Stimulated activated effector memory CD8-positive, alpha-beta T cell treated with anti-CD3 and anti-CD28 coated beads, Interleukin-12 subunit alpha, Interleukin-12 subunit beta, amount 100 ng/mL, for 72 hours (primary cell): ENCODE measurements at regions not wholly inside any gene's neighbourhood (a gene's known extent, or its start where the extent isn't known, plus 50 kb on each side); places are given as distances from the start of the nearest gene placed in this dataset.
"Not testable (repeated sequence)": the region's sequence is repeated elsewhere in the genome, so short reads cannot be mapped to it uniquely, and the experiment has no call there.

ENCODE experiments used
- ATAC-seq: fragments of 150-1000 bp; cut with Tn5 transposase; 2 replicates; pipeline ENCODE4 v1.10.0; 2021
- DNase-seq, 2 donors: peaks; one replicate each; pipeline ENCODE4 v3.0.0; 2021 to 2022; ENCODE audit warnings: low spot score in 2 of 2
- H3K27ac Mint-ChIP-seq: one replicate; pipeline ENCODE4 v1.8.0; 2022; ENCODE audit warnings: mild to moderate bottlenecking, mixed read lengths
- H3K36me3 Mint-ChIP-seq: one replicate; pipeline ENCODE4 v1.8.0; 2022; ENCODE audit warnings: mild to moderate bottlenecking, mixed read lengths
- H3K4me1 Mint-ChIP-seq: one replicate; pipeline ENCODE4 v1.8.0; 2022; ENCODE audit warnings: mixed read lengths
- H3K4me3 Mint-ChIP-seq: one replicate; pipeline ENCODE4 v1.8.0; 2022; ENCODE audit warnings: mild to moderate bottlenecking, mixed read lengths
- H3K9me3 Mint-ChIP-seq: one replicate; pipeline ENCODE4 v1.8.0; 2022; ENCODE audit warnings: mixed read lengths

DNA sequence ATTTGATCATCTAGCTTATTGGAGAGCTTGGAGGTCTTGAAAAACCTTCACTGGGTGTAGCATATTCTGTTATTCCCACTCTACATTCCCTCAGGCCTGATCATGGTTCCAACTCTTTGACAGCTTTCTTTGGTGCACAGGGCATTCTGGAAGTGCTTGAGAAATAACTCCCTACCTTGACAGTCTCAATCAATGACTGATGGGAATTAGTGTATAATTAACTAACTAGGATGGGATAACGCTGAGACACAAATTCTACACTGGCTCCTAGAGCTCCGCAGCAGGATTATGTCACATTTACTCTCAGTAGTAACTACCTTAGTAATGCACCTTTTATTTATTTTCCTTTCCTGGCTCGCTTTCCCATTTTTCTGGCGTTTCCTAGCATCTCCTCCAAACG lies 236.4 kb downstream of the MAP2K6 start:
- H3K9me3 Mint-ChIP-seq: peaks cover 5% of the 10 kb centered on the region
- no peak for DNase-seq
- no peak overlapping the region for H3K27ac Mint-ChIP-seq
- no peak for ATAC-seq
- H3K4me3 Mint-ChIP-seq: no peak overlapping the region
- H3K4me1 Mint-ChIP-seq: no peaks in the 10 kb centered on the region
- no peaks in the 10 kb centered on the region for H3K36me3 Mint-ChIP-seq

DNA sequence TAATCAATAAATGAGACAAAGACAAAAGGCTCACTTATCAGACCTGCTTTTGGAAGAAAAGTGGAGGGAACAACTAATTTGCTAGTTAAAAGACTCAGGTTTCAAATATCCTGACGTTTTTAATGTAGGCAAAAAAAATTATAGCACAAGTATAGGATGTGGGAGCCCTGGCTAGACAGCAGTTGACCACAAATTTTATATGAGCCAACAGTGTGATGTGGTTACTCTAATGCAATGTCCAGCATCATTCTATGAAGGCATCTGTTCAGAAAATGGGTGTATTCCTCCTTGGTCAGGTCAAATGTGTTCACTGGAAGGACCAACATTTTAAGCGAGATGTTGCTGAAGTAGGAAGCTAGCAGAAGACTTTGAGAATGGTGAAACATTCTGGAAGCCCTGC lies 237.4 kb downstream of the MAP2K6 start:
- no peaks in the 10 kb centered on the region for H3K36me3 Mint-ChIP-seq
- DNase-seq (no peak), ATAC-seq (no peak)
- H3K9me3 Mint-ChIP-seq: peaks cover 5% of the 10 kb centered on the region
- no peak overlapping the region for H3K4me3 Mint-ChIP-seq
- H3K4me1 Mint-ChIP-seq: no peaks in the 10 kb centered on the region
- H3K27ac Mint-ChIP-seq: no peak overlapping the region

- DNase-seq (no peak), ATAC-seq (peak; percentile 47)
- no peaks in the 10 kb centered on the region for H3K36me3 Mint-ChIP-seq
- H3K4me1 Mint-ChIP-seq: no peaks in the 10 kb centered on the region
- no peak overlapping the region for H3K27ac Mint-ChIP-seq
- no peak overlapping the region for H3K4me3 Mint-ChIP-seq
- peaks cover 8% of the 10 kb centered on the region for H3K9me3 Mint-ChIP-seq
Measured at GRCh38 chr17:69654981-69655855, 240.7 kb downstream of the MAP2K6 start.

- no peak overlapping the region for H3K27ac Mint-ChIP-seq
Measured at GRCh38 chr17:69655902-69656301, 241.4 kb downstream of the MAP2K6 start.

DNA sequence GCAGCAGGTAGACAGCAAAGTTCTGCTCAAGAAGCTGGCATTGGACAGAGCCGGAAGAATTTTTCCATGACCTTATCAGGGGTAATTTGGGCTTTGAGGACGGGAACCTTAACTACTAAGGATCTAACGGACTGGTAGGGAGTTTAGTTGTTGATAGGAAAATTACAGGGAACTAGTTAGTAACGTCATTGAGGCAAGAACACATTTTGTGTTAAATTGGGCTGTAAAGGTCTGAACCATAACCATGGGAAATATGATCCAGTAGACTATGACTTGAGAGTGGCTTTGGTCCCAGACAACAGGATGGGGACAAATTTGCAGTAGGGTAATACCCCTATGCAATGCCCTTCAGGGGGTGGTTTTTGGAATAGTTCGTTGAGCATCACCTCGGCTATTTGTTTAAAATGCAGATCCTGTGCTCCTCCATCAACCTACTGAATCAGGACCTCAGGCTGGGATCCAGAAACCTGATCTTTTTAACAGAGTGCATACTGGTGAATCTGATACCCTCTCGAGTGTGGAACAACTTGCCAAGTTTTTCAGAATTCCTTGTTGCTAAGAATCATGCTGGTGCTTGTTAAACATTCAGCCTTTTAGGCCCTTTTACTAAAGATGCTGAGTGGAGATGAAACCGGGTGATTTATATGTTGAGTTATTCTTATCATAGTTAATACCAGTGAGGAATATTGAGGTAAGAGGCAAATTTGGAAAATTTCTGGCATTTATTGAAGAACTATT lies 255.1 kb downstream of the MAP2K6 start:
- H3K4me3 Mint-ChIP-seq: no peak overlapping the region

More at GRCh38 chr17:69655902-69656301, 241.4 kb downstream of the MAP2K6 start:
- Mint-ChIP-seq H3K36me3 (no peaks in the 10 kb centered on the region), H3K4me1 (no peaks in the 10 kb centered on the region), H3K4me3 (no peak overlapping the region), H3K9me3 (peaks cover 10% of the 10 kb centered on the region)
- DNase-seq (no peak), ATAC-seq (no peak)

DNA sequence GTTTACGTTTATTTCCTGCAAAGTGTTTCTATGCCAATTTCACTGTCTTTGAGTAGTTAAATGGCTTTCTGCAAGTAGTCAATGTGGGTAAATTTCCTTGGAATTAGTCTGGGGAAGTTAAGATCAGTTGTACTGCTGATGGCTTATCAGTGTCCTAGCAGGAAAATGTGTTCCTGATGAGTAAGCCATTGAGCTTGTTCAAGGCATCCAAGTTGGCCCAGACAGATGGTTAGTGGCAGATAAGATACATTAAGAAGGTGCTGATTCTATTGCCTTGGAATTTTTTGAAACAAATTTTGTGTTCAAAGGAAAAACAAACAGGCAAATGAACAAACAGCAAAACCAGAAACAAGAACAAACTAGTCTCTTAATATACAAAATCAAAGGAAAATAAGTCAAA lies 258.4 kb downstream of the MAP2K6 start:
- Mint-ChIP-seq H3K36me3 (no peaks in the 10 kb centered on the region), H3K27ac (no peak overlapping the region)

More for the DNA sequence above, 255.1 kb downstream of the MAP2K6 start:
- no peaks in the 10 kb centered on the region for H3K4me1 Mint-ChIP-seq
- H3K36me3 Mint-ChIP-seq: no peaks in the 10 kb centered on the region
- no peak overlapping the region for H3K27ac Mint-ChIP-seq
- DNase-seq: no peak
- no peak for ATAC-seq
- H3K9me3 Mint-ChIP-seq: no peaks in the 10 kb centered on the region

DNA sequence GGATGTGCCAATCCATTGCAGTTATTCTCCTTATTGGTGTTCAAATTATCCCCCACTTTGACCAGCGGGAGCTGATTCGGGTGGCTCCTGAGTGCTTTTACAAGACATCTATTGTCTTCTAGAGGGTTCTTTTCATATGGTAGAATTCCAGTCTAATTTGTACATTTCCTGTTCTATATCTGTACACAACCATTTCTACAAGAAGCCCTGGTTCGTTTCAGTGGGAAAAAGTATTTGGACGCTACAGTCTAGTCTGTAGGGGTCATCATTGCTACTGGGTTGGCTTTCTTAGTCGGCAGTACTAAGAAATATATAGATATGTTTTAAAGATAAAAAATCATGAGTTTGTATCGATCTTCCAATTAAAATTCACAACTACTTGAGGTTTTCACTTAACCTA lies 262.6 kb downstream of the MAP2K6 start:
- Mint-ChIP-seq H3K4me1 (no peaks in the 10 kb centered on the region), H3K27ac (no peak overlapping the region), H3K9me3 (no peaks in the 10 kb centered on the region), H3K4me3 (no peak overlapping the region), H3K36me3 (no peaks in the 10 kb centered on the region)
- DNase-seq (no peak), ATAC-seq (no peak)

More for the DNA sequence above, 258.4 kb downstream of the MAP2K6 start:
- Mint-ChIP-seq H3K9me3 (no peaks in the 10 kb centered on the region), H3K4me1 (no peaks in the 10 kb centered on the region), H3K4me3 (no peak overlapping the region)
- ATAC-seq: no peak
- DNase-seq: no peak

GRCh38 chr17:69678206-69678605 lies 263.7 kb downstream of the MAP2K6 start:
- no peaks in the 10 kb centered on the region for H3K4me1 Mint-ChIP-seq
- ATAC-seq: no peak
- H3K36me3 Mint-ChIP-seq: no peaks in the 10 kb centered on the region
- no peak overlapping the region for H3K27ac Mint-ChIP-seq
- no peaks in the 10 kb centered on the region for H3K9me3 Mint-ChIP-seq
- H3K4me3 Mint-ChIP-seq: no peak overlapping the region
- no peak for DNase-seq

DNA sequence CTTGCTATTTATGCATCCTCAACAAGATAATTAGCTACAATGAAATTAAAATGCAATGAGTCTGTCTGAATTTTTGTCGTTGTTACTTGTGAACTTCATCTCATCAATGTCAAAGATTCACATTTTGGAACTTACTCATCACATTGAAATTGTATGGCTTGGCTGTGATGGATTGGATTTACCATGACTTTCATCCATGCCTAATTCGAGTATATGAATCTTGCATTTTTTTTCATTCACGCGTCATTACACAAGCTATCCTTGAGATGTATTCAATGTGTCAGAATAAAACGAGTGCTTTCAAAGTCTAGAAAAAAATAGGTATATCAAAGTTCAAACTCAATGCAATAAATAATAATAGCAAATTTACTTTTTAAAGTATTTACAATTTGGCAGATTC lies 265.3 kb downstream of the MAP2K6 start:
- ATAC-seq (no peak), DNase-seq (no peak)
- H3K9me3 Mint-ChIP-seq: no peaks in the 10 kb centered on the region
- H3K4me1 Mint-ChIP-seq: no peaks in the 10 kb centered on the region
- no peak overlapping the region for H3K27ac Mint-ChIP-seq
- no peaks in the 10 kb centered on the region for H3K36me3 Mint-ChIP-seq
- no peak overlapping the region for H3K4me3 Mint-ChIP-seq

DNA sequence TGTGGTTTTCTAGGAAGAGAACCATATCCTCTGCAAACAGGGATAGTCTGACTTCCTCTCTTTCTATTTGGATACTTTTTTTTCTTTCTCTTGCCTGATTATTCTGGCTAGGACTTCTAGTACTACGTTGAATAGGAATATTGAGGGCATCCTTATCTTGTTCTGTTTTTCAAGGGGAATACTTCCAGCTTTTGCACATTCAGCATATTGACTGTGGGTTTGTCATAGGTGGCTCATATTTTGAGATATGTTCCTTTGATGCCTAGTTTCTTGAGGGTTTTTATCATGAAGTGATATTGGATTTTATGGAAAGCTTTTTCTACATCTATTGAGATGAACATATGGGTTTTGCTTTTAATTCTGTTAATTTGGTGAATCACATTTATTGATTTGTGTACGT lies 269.8 kb downstream of the MAP2K6 start:
- no peak for DNase-seq
- peaks cover 9% of the 10 kb centered on the region for H3K9me3 Mint-ChIP-seq
- ATAC-seq: no peak
- H3K27ac Mint-ChIP-seq: no peak overlapping the region
- no peaks in the 10 kb centered on the region for H3K36me3 Mint-ChIP-seq
- H3K4me3 Mint-ChIP-seq: no peak overlapping the region
- no peaks in the 10 kb centered on the region for H3K4me1 Mint-ChIP-seq

- not testable (repeated sequence) for H3K4me1 Mint-ChIP-seq, H3K27ac Mint-ChIP-seq, H3K36me3 Mint-ChIP-seq, DNase-seq, ATAC-seq, H3K4me3 Mint-ChIP-seq
- peaks cover 13% of the 10 kb centered on the region for H3K9me3 Mint-ChIP-seq
Measured at GRCh38 chr17:69685150-69685549, 270.7 kb downstream of the MAP2K6 start.

DNA sequence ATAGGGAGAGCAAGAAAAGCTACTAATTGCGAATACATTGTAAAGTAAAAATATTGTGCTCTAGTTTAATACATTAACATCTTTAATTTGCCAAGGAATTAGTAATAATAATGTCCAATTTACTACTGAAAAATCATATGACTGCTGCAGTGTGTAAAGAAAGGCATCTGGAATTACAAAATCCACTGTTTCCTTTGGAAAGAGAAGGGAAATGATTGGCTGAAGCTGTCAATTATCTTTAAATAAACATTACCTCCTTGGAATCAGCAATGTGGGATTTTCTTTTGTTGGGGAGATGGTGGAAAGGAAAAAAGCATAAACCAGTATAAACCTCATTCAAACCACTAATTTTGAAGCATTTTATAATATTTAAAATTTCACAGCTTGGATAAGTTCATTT lies 276.0 kb downstream of the MAP2K6 start:
- Mint-ChIP-seq H3K36me3 (no peaks in the 10 kb centered on the region), H3K27ac (no peak overlapping the region), H3K9me3 (peaks cover 13% of the 10 kb centered on the region), H3K4me3 (no peak overlapping the region), H3K4me1 (no peaks in the 10 kb centered on the region)
- ATAC-seq (no peak), DNase-seq (no peak)

DNA sequence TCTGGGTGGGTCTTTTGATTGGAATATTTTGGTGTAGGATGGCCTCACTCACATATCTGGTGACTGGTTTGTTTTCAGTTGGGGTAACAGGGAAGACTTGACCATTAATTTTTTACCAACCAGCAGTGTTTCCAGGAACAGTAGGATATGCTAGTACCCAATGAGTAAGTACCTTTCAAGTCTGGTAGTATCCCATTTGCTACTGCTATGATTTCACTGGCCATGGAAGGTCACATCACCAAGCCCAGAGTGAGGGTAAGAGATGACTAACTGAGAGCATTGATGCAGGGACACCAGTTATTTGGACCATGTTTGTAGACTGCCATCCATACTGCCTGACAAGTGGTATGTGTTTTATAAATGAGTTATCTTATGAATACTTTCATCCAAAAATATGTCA lies 277.7 kb downstream of the MAP2K6 start:
- Mint-ChIP-seq H3K4me3 (no peak overlapping the region), H3K9me3 (peaks cover 12% of the 10 kb centered on the region), H3K36me3 (no peaks in the 10 kb centered on the region), H3K4me1 (no peaks in the 10 kb centered on the region), H3K27ac (no peak overlapping the region)
- ATAC-seq (no peak), DNase-seq (no peak)

GRCh38 chr17:69695646-69696045 lies 281.1 kb downstream of the MAP2K6 start:
- Mint-ChIP-seq H3K27ac (no peak overlapping the region), H3K4me3 (no peak overlapping the region), H3K9me3 (peaks cover 9% of the 10 kb centered on the region), H3K36me3 (no peaks in the 10 kb centered on the region), H3K4me1 (no peaks in the 10 kb centered on the region)
- no peak for ATAC-seq
- no peak for DNase-seq

DNA sequence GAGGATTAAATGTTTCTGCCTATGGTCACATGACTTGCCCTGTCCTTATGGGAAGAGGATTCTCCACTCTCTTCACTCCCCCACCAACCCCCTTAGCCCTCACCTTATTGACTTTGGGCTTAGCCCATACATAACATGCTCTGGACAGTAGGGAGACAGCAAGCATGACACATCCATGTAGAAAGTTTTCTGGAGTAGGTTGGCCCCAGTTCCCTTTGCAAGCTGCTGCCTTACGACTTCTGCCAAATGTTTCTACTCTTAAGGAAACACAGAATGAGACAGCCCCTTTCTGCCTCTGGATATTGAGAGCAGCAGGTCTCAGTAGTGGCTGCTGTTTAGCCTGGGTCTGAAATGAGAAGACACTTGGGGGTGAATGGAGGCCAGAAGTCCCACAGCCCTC lies 282.2 kb downstream of the MAP2K6 start:
- Mint-ChIP-seq H3K9me3 (peaks cover 9% of the 10 kb centered on the region), H3K4me3 (no peak overlapping the region), H3K27ac (no peak overlapping the region), H3K36me3 (no peaks in the 10 kb centered on the region), H3K4me1 (no peaks in the 10 kb centered on the region)
- ATAC-seq: no peak
- no peak for DNase-seq

DNA sequence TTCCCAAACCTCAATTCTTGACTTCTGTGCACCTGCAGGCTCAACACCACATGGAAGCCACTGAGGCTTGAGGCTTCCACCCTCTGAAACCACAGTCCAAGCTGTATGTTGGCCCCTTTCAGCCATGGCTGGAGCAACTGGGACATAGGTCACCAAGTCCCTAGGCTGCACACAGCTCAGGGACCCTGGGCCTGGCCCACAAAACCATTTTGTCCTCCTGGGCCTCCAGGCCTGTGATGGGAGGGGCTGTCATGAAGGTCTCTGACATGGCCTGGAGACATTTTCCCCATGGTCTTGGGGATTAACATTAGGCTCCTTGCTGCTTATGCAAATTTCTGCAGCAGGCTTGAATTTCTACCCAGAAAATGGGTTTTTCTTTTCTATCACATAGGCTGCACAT lies 283.9 kb downstream of the MAP2K6 start:
- H3K27ac Mint-ChIP-seq, H3K9me3 Mint-ChIP-seq, DNase-seq, ATAC-seq, H3K4me1 Mint-ChIP-seq, H3K4me3 Mint-ChIP-seq, H3K36me3 Mint-ChIP-seq: not testable (repeated sequence)
